ENCODE measurements at regions not wholly inside any gene's neighbourhood (a gene's known extent, or its start where the extent isn't known, plus 50 kb on each side); places are given as distances from the start of the nearest gene placed in this dataset.

DNA sequence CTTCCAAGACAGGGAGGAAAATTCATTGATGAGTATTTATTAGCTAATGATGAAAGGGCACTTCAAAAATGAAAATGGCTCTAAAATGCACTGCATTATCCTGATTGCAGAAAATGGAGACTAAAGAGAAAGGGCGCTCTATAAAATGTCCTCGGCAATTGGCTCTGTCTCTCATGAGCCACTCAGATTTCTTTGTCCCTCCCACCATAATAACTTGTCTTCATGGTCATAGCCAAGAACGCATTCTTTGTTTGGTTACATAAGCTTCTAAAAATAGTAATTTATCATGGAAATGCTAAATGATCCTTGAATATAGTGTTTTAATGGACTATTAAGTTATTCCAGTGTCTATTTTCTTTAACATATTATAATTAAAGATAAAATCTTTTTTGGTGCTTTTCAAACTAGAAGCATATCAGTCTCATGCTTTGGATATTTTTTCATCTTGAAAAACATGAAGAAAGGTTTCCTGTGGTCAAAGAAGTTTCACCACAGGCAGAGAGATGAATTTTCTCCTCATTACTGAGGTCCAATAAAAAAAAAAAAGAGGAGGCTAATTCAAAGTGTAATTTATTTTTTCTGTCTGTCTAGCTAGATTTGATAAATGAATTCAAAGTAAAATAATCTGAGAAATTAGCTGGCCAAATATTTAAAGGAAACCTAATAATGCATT is 238.1 kb upstream of the BLID start:
- in situ Hi-C loops (cut with HindIII; ENCODE audit: low sequenced_read_pairs) = loop anchor here (5.0 kb wide), 1 partner anchor 58 kb away; no protein-coding TSS in a partner anchor

DNA sequence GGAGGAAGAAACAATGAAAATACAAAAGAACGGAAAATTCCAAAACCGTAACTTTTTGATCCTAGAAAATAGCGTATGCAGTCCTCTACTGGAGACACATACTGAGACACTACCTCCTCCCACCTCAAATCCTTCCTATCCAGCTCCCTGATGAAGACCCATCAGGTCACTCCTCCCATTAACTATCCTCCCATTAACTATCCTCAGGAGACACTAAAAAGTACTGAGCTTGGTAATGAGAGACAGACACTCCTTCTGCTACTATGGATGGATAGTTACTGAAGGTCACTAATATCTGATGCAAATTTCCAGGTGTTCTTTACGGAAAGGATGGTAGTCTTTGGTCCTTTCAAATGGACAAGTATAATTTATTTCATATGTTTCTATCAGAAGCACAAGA is 237.5 kb upstream of the BLID start:
- in situ Hi-C loops (cut with HindIII; ENCODE audit: low sequenced_read_pairs) = loop anchor here (5.0 kb wide), 1 partner anchor 59 kb away; no protein-coding TSS in a partner anchor

DNA sequence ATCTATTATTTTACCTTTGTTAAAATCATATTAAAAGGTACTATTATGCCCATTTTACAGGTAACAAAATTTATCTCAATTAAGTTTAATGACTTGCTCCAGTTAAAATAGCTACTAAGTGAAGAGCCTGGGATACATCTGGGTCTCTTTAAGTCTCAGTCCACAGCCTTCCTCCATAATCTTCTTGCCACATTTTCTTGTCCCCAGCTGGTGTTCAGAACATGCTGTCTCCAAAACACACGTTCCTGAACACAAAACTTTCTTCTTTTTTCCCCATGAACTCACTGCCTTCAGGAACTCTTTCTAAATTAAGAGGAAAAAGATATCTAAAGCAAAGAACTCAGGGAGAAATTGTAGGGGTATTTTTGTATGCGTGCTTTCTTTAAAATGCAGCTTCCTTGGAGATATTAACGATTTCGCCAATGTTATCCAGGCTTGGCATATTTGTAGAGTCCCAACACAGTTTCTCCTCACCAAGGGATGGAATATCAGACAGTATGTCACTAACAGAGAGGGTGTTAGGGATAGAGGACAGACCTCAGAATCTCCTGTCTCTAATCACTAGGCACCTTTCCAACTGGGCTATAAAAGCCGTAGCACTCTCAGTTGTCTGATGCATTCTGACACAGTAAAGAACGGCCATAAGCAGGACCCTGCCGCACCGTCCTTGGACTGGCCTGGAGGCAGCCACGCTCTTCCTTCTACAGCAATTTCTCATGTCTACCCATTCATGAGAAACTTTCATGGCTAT is 232.8 kb upstream of the BLID start:
- in situ Hi-C loops (cut with HindIII; ENCODE audit: low sequenced_read_pairs) = no loop called here

DNA sequence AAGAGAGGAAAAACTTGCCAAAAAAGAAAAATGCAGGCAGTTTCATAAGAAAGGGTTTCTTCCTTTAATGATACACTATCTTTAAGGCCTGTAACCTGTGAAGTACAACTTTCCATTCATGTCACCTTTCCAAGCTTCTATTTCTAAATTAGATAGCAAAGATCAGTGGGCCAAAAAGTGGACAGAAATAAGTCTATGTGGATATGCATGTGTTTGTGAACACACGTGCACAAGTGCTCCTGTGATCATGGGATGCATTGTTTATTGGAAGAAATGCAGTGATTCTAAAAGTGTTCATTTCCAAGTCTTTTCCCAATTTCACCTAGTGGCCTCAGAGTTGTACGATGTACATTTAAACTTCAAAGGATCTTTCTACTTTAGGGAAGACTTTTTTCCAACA is 230.0 kb upstream of the BLID start:
- in situ Hi-C loops (cut with HindIII; ENCODE audit: low sequenced_read_pairs) = no loop called here

DNA sequence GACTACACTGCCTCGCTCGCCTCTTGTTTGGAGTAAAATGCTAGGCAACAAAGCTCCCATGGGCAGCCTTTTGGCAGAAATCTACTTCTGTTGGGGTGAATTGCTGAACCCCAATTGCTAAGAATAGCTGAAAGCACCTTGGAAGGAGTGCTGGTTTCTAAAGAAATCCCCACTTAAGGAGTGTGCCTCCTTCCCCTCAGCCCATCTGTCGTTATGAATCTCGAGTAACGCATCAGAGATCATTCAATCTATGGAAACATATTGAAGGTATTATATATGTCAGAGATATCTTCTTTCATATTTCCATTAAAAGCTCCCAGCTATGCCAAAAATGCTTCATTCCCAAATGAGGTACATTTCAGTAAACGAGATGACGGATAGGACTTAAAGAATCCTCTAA is 229.6 kb upstream of the BLID start:
- in situ Hi-C loops (cut with HindIII; ENCODE audit: low sequenced_read_pairs) = no loop called here

DNA sequence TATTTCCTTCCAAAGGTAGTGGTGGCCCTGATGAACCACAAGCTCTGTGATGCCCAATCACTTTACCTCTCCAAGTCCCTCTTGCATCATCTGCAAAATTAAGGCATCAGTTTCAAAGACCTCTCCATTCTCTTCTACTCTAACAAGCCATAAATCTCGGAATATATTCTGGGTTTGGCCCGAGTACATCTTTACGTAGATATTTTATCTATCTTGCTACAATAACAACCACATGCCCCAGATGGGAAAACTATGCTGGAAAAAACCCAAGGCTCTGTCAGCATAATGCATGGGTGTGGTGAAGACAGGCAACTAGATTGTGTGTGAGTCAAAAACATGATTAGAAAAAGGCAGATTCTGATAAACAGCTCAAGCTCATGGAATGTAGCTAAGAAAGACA is 228.2 kb upstream of the BLID start:
- in situ Hi-C loops (cut with HindIII; ENCODE audit: low sequenced_read_pairs) = no loop called here

DNA sequence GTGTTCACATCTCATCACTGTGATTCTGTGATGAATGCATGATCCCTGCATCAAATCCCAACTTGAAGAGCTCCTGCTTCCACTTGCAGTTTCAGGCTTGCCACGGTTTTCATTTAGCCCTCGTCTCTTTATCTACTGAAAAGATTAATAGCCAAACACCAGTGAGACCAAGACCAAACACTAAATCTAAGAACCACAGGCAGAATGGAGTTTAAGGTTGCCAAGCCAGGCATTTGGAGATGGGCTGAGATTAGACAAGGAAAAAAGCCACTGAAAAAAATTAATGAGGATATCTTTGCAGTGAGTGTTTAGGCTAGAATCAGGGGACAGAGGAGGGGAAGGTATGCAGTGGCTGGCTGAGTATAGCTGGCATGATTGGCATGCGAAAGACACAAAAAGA is 227.2 kb upstream of the BLID start:
- in situ Hi-C loops (cut with HindIII; ENCODE audit: low sequenced_read_pairs) = no loop called here

DNA sequence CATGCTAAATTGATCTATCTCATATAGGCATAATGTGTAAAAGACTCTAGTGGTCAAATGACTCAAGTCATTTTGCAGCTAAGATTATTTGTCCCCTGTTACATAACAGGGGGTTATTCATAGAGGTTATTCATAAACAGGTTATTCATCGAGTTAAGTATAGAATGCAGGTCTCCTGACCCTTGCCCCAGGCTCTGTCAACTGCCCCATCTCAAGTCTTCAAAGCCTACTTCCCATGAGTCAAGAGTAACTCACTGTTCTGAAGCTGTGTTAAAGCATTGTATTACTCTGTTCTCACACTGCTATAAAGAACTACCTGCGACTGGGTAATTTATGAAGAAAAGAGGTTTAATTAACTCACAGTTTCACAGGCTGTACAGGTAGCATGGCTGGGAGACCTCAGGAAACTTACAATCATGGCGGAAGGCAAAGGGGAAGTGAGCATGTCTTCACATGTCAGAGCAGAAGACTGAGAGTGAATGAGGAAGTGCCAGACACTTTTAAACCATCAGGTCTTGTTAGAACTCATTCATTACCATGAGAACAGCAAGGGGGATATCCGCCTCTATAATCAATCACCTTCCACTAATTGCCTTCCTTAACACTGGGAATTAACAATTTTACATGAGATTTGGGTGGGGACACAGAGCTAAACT is 226.2 kb upstream of the BLID start:
- in situ Hi-C loops (cut with HindIII; ENCODE audit: low sequenced_read_pairs) = no loop called here

DNA sequence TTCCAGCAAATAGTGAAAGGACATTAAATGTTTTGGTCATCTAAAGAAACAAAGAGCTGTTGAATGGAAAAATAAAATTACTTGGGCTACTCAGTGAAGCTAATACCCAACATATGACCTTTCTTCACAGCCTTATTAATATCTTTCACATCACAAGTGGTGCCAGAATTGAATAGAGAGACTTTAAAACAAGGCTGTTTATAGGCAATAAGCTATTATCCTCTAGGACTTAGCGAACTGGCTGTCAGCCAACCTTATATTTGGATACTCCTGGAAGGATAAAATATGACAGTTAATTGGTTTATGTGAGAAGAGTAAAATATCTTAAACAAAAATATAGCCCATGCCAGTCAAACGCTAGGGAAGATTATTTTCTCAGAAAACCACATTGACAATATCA is 225.5 kb upstream of the BLID start:
- in situ Hi-C loops (cut with HindIII; ENCODE audit: low sequenced_read_pairs) = no loop called here

DNA sequence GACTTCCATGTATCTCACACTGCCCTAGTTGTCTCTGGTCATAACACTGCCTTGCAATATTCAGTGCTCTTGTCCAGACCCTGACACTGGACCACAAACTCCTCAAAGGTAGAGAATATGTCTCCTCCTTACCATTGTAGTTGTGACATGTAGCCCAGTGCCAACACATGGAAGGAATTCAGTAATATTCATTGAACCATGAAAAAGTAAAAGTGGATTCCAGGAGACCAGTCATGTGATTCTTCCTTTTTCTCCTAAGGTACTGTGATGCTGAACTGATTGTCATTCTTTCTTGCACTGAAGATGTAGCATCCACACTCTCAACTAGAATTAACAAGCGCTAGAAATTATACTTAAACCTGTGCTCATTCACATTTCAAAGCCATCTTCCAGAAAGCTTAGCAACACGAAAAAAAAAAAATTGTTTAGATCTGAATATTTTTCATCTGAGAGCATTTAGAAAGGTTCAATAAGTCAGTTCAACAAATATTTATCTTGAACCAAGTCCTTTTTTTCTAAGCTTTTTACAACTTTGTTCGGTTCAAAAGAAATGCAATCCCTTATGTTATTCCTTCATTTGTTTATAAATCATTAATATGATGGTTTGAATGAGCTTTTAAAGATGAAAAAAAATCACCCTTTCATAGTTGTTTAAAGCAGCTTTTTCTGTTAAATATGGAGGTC is 224.7 kb upstream of the BLID start:
- in situ Hi-C loops (cut with HindIII; ENCODE audit: low sequenced_read_pairs) = no loop called here

DNA sequence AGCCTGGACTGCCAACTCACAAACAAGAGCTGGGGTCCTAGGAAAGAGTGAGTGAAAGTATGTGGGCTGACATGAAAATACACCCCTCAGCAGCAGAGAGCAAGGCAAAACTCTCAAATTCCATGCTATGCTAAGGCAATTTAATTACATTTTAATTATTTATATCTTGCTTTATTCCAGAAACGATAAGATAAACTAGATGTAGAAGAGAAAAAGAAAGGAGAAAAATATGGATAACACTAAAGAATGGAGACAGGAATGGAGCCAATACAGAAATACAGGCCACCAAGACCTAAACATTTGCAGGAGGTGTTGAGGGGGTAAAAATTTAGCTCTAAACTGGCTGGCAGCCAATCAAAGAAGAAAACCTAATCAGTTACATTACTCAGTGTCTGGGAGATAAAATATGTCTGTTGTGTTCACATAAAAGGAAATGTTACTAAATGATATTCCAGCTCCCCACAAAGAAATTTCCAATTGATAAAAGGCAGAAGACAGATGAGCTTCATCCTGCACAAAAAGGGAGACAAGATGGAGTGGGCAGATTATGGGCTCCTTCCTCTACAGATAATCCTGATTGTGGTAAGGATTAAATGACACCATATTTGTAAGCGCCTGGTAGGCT is 223.5 kb upstream of the BLID start:
- in situ Hi-C loops (cut with HindIII; ENCODE audit: low sequenced_read_pairs) = no loop called here

DNA sequence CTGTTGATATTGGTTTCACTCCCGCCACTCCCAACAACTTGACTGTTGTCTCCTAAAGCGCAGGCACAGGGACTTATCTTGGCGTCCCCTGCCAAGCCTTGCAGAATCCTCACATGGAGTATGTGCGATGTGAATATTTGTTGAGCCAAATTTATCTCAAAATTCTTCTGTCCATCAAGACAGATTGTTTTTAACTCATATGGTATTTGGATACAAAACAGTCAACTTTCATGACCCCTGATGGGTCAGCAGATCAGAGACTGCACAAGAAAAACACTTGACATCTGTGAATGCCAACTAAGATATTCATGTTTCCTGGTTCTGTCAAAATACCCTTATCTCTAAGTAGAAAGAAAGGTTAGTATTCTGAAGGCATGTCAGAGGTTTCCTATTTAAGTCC is 221.7 kb upstream of the BLID start:
- in situ Hi-C loops (cut with HindIII; ENCODE audit: low sequenced_read_pairs) = no loop called here

DNA sequence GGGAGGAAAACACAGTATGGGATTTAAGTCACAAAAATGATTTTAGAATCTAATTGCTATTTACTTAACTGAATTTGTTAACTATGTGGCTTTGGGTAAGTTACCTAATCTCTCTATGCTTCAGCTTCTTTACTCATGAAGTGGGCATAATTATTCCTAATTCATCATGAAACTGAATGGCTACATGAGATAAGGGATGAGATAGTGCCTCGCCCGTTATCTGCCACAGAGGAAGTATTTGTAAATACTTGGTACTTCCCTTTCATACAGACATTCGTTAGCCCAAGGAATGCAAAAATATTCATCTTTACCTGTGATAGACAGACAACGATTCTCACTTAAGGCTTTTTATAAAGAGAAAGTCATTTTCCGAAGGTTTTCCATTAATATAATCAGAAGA is 221.2 kb upstream of the BLID start:
- in situ Hi-C loops (cut with HindIII; ENCODE audit: low sequenced_read_pairs) = no loop called here

DNA sequence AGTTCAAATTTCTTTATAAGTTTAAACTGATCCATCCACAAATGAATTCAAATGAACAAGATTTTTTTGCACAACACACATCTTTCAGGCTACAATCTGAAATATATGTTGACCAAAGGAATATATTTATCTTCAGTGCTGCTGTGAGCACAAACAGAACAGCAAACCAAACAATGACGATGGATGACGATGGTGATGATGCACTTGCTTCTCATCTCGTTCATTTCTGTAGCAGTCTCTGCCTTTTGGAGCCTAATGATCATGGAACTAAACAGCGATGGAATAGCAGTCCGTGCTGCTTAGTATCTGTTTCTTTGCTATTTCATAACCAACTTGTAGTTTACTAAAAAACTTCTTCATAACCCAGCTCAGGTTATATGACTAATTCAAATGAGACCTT is 220.7 kb upstream of the BLID start:
- in situ Hi-C loops (cut with HindIII; ENCODE audit: low sequenced_read_pairs) = no loop called here

DNA sequence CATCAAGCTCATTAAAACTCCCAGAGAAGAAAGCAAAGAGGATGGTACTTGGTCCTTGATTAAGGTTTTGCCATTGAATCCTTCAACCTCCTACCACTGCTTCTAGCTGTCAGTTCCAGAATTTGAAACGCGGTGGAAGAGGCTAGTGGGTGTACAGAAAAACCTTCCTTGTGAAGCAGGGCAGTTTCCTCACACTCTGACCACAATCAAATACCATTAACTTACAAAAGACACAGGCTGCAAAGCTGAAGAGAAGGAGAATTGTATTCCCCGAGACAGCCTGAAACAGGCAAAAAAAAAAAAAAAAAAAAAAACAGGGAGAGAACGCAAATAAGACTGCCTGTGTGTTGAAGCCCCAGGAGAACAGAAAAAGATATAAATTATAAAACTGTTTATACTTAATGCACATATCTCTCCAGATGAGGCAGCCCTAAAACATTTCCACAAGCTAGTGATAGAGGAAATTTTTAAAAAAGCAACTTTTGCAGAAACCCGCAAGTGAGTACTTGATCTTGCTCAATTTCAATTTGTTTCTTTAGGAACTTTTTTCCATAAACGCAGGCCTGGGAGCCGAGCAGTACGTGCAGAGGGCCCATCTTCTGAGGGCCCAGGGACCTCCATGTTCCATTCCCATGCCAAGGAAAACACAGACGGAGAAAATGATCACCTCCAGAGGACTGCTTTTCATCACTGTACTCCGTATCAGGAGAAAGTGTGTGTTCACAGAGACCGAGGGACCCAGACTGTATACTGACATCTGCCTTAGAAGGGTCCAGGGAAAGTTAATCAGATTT is 218.7 kb upstream of the BLID start:
- in situ Hi-C loops (cut with HindIII; ENCODE audit: low sequenced_read_pairs) = no loop called here

DNA sequence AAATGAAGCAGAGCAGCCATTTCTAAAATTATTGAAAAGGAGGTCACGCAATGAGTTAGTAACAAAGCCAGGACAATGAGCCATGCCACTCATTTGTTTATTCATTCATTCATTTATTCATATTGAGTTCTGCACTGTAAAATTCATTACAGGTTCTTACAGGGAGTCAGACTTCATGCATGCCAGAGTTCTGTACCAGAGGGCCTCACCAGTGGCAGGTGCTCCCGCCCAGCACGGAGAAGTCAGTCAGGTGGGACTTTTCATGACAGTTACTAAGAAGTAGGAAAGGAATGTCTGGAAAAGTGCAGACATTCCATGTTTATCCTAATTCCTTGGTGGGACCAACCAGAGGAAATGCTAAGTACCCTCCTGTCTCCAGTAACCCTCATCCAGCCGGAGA is 217.5 kb upstream of the BLID start:
- in situ Hi-C loops (cut with HindIII; ENCODE audit: low sequenced_read_pairs) = no loop called here

DNA sequence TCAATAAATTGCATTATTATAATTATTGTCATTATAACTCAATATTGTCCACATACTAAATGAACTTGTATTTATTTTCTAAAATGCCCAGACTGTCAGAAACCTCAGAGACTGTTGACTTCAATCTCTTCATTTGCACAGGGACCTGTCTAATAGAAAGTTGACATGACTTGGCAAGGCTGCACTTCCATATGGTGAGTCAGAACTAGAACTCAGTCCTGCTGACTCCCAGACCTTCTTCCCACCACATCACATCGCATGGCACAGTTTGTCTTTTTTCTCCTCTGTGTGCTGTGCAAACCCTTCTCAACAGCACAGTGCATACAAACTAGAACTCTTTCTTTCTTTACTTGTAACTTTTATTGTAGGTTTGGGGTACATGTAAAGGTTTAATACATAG is 215.1 kb upstream of the BLID start:
- in situ Hi-C loops (cut with HindIII; ENCODE audit: low sequenced_read_pairs) = no loop called here

DNA sequence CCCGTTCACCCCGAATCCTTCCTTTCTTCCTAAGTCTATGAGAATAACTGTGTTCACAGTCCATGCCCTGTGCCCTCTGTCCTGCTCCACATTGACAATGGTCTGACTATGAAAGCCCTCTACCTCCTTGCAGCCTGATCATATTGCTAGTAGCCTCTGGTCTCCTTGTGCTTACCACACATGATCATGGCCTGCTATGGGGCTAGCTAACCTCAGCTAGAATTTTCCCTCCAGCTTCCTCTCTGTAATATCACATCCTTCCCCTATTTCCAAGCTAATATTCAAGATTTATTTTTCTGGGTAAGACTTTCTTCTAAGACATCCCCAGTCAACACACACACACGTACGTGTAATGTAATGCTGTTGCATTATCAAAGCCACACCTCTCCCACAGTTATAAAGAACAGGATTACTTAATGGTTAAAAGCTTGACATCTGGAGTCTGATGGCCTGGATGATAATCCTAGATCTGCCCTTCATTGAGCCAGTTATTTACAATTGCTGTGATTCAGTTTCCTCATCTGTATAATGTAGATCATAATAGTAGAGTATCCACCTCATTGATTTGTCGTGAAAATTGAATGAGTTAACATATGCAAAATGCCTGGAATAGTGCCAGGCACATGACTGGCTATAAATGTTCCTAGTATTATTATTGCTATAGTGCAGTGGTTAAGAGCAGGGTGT is 214.4 kb upstream of the BLID start:
- in situ Hi-C loops (cut with HindIII; ENCODE audit: low sequenced_read_pairs) = no loop called here

DNA sequence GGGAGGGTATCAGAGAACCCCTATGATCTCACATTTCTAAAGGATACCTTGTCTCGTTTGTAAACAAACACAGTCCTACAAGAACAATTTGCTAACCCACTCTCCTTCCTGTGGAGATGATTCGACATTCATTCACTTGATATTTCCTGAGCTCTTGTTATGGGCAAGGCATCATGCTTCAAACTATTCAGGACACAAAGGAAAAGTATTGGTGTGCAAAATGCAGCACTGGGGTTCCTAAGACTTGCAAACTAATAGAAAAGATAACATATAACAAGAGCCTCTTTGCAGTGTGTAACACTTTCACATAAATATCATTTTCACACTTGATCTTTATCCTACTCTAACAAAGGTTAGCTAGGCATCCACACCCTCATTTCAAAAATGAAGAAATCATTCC is 211.5 kb upstream of the BLID start:
- in situ Hi-C loops (cut with HindIII; ENCODE audit: low sequenced_read_pairs) = no loop called here
